ENCODE measurements at regions not wholly inside any gene's neighbourhood (a gene's known extent, or its start where the extent isn't known, plus 50 kb on each side); places are given as distances from the start of the nearest gene placed in this dataset.

GRCh38 chr2:51534166-51534565, 502.2 kb upstream of the NRXN1 start:
- H3K4me3 ChIP-seq (ENCODE audit: low read depth, low read length) = no peak overlapping the region
- TF ChIP-seq CTCF (IDR thresholded peaks at IDR 0.05; ENCODE audit: low read depth, low read length) = no peak

GRCh38 chr2:51528156-51528555, 496.2 kb upstream of the NRXN1 start:
- no peak overlapping the region for H3K4me3 ChIP-seq (ENCODE audit: low read depth, low read length)
- TF ChIP-seq CTCF (IDR thresholded peaks at IDR 0.05; ENCODE audit: low read depth, low read length) = no peak

DNA sequence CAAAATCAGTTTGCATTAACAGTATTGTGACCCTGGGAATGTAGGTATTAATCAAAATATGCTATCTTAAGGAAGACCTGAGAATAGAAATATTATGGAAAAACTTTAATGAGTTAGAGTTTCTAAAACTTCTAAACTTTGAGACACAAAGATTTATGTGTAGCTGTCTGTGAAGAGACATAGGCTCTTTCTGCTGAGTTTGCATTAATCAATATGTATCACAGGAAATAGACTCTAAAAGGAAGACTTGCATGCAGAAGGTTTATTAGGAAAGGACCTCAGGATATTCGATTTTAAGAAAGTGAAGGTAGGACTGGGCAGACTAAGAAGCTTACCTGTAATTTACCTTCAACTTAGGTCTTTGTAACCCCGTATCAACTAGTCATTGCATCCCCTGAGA, 494.8 kb upstream of the NRXN1 start:
- TF ChIP-seq CTCF (IDR thresholded peaks at IDR 0.05; ENCODE audit: low read depth, low read length) = no peak
- no peak overlapping the region for H3K4me3 ChIP-seq (ENCODE audit: low read depth, low read length)

DNA sequence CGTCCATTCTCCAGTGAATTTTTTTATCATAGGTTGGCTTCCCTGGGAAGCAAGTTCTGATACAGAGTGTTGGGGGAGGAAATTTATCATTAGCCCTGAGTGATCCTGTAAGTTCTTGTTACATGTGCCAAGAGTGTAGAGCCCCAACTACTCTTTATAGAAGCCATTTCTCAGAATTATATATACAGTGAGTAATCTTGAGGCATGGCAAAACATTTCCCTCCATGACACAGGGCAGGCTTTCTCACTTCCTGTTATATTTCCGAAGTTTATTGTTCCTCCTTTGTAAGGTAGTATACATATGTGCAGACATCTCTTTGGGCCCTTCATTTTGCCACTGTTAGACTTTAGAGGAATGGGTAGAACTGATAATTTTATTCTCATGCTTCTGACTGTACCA, 484.7 kb upstream of the NRXN1 start:
- no peak for TF ChIP-seq CTCF (IDR thresholded peaks at IDR 0.05; ENCODE audit: low read depth, low read length)
- H3K4me3 ChIP-seq (ENCODE audit: low read depth, low read length) = no peak overlapping the region

GRCh38 chr2:51511002-51511401, 479.1 kb upstream of the NRXN1 start:
- TF ChIP-seq CTCF (IDR thresholded peaks at IDR 0.05; ENCODE audit: low read depth, low read length) = no peak
- no peak overlapping the region for H3K4me3 ChIP-seq (ENCODE audit: low read depth, low read length)

DNA sequence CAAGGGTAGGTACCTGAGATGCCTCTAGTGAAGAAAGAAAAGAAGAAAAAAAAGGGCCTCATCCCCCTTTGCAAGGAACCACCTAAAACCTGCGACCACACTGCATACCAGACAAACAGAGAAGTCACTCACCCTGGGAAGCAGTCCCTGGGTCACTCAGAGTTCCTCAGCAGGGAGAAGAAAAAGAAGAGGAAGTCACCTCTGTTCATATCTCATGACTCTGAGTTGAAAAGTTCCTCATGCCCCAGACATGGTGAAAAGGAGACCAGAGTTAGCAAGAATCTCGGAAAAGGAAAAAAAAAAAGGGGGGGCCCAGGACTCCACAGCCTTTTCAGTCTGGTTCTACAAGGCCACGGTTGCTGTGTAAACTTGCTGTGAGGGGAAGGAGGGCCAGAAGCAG, 478.4 kb upstream of the NRXN1 start:
- no peak overlapping the region for H3K4me3 ChIP-seq (ENCODE audit: low read depth, low read length)
- TF ChIP-seq CTCF (IDR thresholded peaks at IDR 0.05; ENCODE audit: low read depth, low read length) = no peak

DNA sequence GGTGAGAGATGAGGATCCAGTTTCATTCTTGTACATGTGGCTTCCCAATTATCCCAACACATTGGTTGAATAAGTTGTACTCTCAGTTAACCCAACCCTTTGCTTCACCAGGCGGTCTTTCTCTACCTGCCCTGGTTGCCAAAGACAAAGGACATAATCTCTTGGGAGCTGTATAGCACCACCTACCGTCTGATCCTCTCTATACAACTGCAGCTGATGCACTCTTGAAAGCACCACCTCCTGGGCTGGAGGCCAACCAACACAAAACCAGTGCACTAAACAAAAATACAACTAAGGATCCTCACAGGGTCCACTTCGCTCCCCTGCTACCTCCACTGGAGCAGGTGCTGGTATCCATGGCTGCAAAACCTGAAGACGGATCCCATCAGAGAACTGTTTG, 473.6 kb upstream of the NRXN1 start:
- TF ChIP-seq CTCF (IDR thresholded peaks at IDR 0.05; ENCODE audit: low read depth, low read length) = no peak
- no peak overlapping the region for H3K4me3 ChIP-seq (ENCODE audit: low read depth, low read length)
